Tibial artery (tissue), 4 donors: ENCODE measurements at regions not wholly inside any gene's neighbourhood (a gene's known extent, or its start where the extent isn't known, plus 50 kb on each side); places are given as distances from the start of the nearest gene placed in this dataset.
"Not testable (repeated sequence)": the region's sequence is repeated elsewhere in the genome, so short reads cannot be mapped to it uniquely, and the experiment has no call there.

Source experiments
- DNase-seq, 2 donors: peaks; one replicate each; pipeline ENCODE4 v3.0.0-alpha.2; 2019
- H3K27ac ChIP-seq, 2 donors: fragments of 200-600 bp; sonication (generic) in 1 of 2; 1 replicate in 1 of 2; 2 replicates in 1 of 2; pipeline ENCODE4 v1.5.1; 2018 to 2019; ENCODE audit warnings: mild to moderate bottlenecking in 1 of 2
- H3K27me3 ChIP-seq, 2 donors: fragments of 200-600 bp; sonication (generic) in 1 of 2; one replicate each; pipeline versions ENCODE4 v1.5.1 to v1.6.0; 2016 to 2019
- H3K36me3 ChIP-seq, 3 donors: fragments of 200-600 bp; sonication (generic) in 2 of 3; one replicate each; pipeline ENCODE4 v1.5.1; 2016 to 2019; ENCODE audit warnings: mild to moderate bottlenecking in 2 of 3
- H3K4me1 ChIP-seq, 4 donors: fragments of 200-600 bp; sonication (generic) in 2 of 4; 1 replicate in 3 of 4; 2 replicates in 1 of 4; pipeline ENCODE4 v1.5.1; 2016 to 2019
- H3K4me3 ChIP-seq, 2 donors: fragments of 200-600 bp; sonication (generic) in 1 of 2; 1 replicate in 1 of 2; 2 replicates in 1 of 2; pipeline ENCODE4 v1.5.1; 2018 to 2019; ENCODE audit warnings: mild to moderate bottlenecking in 2 of 2
- H3K9me3 ChIP-seq, 3 donors: fragments of 200-600 bp; sonication (generic) in 1 of 3; one replicate each; pipeline ENCODE4 v1.5.1; 2016 to 2019
- CTCF ChIP-seq, 2 experiments: fragments of 200-600 bp in 1 of 2; fragments of 450-650 bp in 1 of 2; IDR thresholded peaks; one replicate each; pipeline ENCODE4 v1.5.1; 2017 to 2019; ENCODE audit warnings: antibody characterized with exemption in 2 of 2, mild to moderate bottlenecking in 1 of 2, moderate library complexity in 1 of 2
- intact Hi-C: fragments of 100-400 bp; cut with DNase I; formaldehyde crosslinking; loops from one replicate; pipeline ENCODE4 v1.15.0; 2023; ENCODE audit warnings: low total_unique reads

GRCh38 chr3:103511891-103512290 is 1077.1 kb downstream of the ZPLD1 start:
- no peaks in the 10 kb centered on the region for H3K4me1 ChIP-seq
- no peak for TF ChIP-seq CTCF (IDR thresholded peaks at IDR 0.05)
- H3K27me3 ChIP-seq: no peaks in the 10 kb centered on the region
- H3K36me3 ChIP-seq: no peaks in the 10 kb centered on the region
- intact Hi-C loops: no loop called here
- DNase-seq: no peak
- no peak overlapping the region for H3K27ac ChIP-seq
- H3K4me3 ChIP-seq: no peak overlapping the region
- no peaks in the 10 kb centered on the region for H3K9me3 ChIP-seq

DNA sequence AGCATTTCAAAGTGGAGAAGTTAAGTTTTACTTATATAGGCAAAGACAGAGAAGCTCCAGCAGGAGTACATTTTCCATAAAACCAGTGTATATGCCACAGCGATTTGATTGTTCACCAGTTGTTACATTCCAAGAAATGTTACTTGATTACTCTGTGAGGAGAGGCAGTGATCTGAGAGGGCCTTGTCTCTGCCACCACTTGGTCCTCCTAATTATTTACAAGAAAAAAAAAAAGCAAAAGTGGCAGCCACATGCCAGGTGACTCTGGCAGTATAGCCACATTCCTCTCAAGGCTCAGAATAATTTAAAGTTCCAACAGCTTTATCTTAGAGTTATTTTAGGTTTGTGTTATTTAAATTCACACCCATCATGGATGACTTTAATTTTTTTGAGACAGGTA is 1077.8 kb downstream of the ZPLD1 start:
- intact Hi-C loops: no loop called here
- no peaks in the 10 kb centered on the region for H3K27me3 ChIP-seq
- H3K4me1 ChIP-seq: no peaks in the 10 kb centered on the region
- H3K4me3 ChIP-seq: no peak overlapping the region
- no peak for DNase-seq
- no peak overlapping the region for H3K27ac ChIP-seq
- no peaks in the 10 kb centered on the region for H3K36me3 ChIP-seq
- TF ChIP-seq CTCF (IDR thresholded peaks at IDR 0.05): no peak
- H3K9me3 ChIP-seq: no peaks in the 10 kb centered on the region

DNA sequence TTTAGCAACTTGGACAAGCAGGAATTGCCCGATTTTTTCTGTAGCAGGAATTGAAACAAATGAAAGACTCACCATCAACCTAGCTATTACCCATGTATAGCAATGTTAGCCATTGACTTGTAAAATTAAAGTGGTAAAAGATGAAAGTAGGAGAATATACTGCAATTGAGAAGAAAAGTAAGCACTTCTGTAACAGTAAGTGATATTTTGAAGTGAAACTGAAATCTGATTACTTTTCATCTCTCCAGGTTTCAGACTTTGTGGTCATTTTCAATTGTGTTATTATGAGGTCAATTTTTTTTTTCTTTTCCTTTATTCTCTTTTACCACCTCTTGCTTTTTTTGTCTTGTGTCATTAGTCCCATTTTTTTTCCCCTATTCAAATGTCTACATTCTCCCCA is 1078.2 kb downstream of the ZPLD1 start:
- DNase-seq: no peak
- H3K9me3 ChIP-seq: no peaks in the 10 kb centered on the region
- intact Hi-C loops: no loop called here
- H3K4me3 ChIP-seq: no peak overlapping the region
- H3K36me3 ChIP-seq: no peaks in the 10 kb centered on the region
- no peaks in the 10 kb centered on the region for H3K4me1 ChIP-seq
- no peaks in the 10 kb centered on the region for H3K27me3 ChIP-seq
- TF ChIP-seq CTCF (IDR thresholded peaks at IDR 0.05): no peak
- no peak overlapping the region for H3K27ac ChIP-seq

GRCh38 chr3:103515116-103515515 is 1080.3 kb downstream of the ZPLD1 start:
- intact Hi-C loops: no loop called here
- no peak overlapping the region for H3K27ac ChIP-seq
- no peak for TF ChIP-seq CTCF (IDR thresholded peaks at IDR 0.05)
- no peaks in the 10 kb centered on the region for H3K27me3 ChIP-seq
- H3K36me3 ChIP-seq: no peaks in the 10 kb centered on the region
- no peaks in the 10 kb centered on the region for H3K4me1 ChIP-seq
- no peak for DNase-seq
- no peak overlapping the region for H3K4me3 ChIP-seq
- no peaks in the 10 kb centered on the region for H3K9me3 ChIP-seq

DNA sequence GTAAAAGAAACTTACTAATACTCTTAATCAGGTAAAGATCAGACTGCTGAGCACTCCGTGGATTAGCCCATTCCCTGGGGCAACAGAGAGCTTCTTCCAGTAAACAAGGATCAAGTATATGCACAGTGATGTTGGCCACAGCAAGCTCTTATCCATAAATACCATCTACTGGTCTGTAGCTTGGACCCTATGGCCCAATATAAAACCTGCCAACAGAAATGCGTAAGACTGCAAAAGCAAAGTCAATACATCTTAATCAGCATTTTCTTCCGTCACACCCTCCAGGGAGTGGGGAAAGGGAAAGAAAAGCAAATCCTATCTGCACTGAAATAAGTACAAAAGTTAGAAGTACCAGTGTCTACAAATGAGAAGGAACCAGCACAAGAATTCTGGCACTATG is 1082.1 kb downstream of the ZPLD1 start:
- intact Hi-C loops: no loop called here

GRCh38 chr3:103531327-103531726 is 1096.5 kb downstream of the ZPLD1 start:
- H3K4me1 ChIP-seq, DNase-seq, intact Hi-C loops: not testable (repeated sequence)

More for the DNA sequence above, 1082.1 kb downstream of the ZPLD1 start:
- H3K4me3 ChIP-seq: no peak overlapping the region
- H3K4me1 ChIP-seq: no peaks in the 10 kb centered on the region
- peaks cover 0 to 3% (median 0%) of the 10 kb centered on the region in 3 donors for H3K9me3 ChIP-seq
- TF ChIP-seq CTCF (IDR thresholded peaks at IDR 0.05): no peak
- H3K27me3 ChIP-seq: no peaks in the 10 kb centered on the region
- H3K36me3 ChIP-seq: no peaks in the 10 kb centered on the region
- H3K27ac ChIP-seq: no peak overlapping the region
- no peak for DNase-seq

More at GRCh38 chr3:103531327-103531726, 1096.5 kb downstream of the ZPLD1 start:
- not testable (repeated sequence) for H3K27me3 ChIP-seq, H3K27ac ChIP-seq, H3K36me3 ChIP-seq, H3K4me3 ChIP-seq, H3K9me3 ChIP-seq
